ENCODE measurements at regions not wholly inside any gene's neighbourhood (a gene's known extent, or its start where the extent isn't known, plus 50 kb on each side); places are given as distances from the start of the nearest gene placed in this dataset.
A peak's percentile ranks its signal among the peaks of the same experiment; 100 is the strongest.

DNA sequence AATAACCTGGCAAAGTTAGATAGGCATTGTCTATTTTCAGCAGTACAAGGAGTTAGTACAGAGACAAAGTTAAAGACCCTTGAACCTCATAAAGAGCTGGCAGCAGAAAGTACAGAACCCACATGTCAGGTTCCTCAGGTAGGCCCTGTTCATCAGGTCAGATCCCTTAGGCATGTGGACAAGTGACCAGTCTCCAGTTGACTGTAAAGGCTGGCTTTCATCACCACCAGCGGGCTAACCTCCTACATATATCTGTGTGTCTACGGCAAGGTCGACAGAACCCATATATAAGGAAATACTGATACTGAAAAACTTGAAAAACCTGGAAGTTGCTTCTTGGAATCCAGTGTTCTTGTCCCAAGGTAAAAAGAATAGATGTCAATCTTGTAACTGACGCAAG is 223.1 kb upstream of the SGK1 start:
- intact Hi-C loops (cut with micrococcal nuclease) (no loop called here), in situ Hi-C loops (cut with MboI) (no loop called here)
- no peak overlapping the region for H2AFZ ChIP-seq (ENCODE audit: low read depth, low read length)
- no peaks in the 10 kb centered on the region for H4K20me1 ChIP-seq (replicated peaks; ENCODE audit: control insufficient read depth, insufficient read depth, low read length)
- H3K9ac ChIP-seq (ENCODE audit: insufficient read depth in 1 of 2, low read depth in 2 of 2, low read length in 2 of 2) = no peak overlapping the region
- no peaks in the 10 kb centered on the region; a peak in 3 of 5 replicates for H3K4me1 ChIP-seq (replicated peaks in 1 of 2; ENCODE audit: control insufficient read depth in 2 of 2, insufficient read depth in 2 of 2, low read length in 2 of 2)
- ATAC-seq (no peak), DNase-seq (ENCODE audit: extremely low read depth in 1 of 4, low spot score in 3 of 4) (no peak), FAIRE-seq (no peak)
- TF ChIP-seq KDM5B (IDR thresholded peaks at IDR 0.05; ENCODE audit: insufficient replicate concordance, low read depth, low read length) (no peak), ZNF184 (CRISPR knock-in tag; IDR thresholded peaks at IDR 0.05) (no peak)
- no peak overlapping the region for H3K4me3 ChIP-seq
- H3K27me3 ChIP-seq (ENCODE audit: control insufficient read depth in 2 of 2, insufficient read depth in 2 of 2, low read length in 2 of 2) = peaks cover 0 to 3% of the 10 kb centered on the region in 2 experiments; a peak in 1 of 5 replicates
- no peaks in the 10 kb centered on the region for H3K9me3 ChIP-seq (replicated peaks; ENCODE audit: control insufficient read depth, insufficient read depth, low read depth, low read length)
- no peaks in the 10 kb centered on the region for H3K9me1 ChIP-seq (ENCODE audit: control insufficient read depth, insufficient read depth, low read length)
- BruUV-seq (replicated peaks) = no TSS peak
- CTCF ChIA-PET (ENCODE audit: low intra/inter-chr PET ratio) = no interaction called here
- H3K4me2 ChIP-seq (ENCODE audit: insufficient read depth, low read length) = no peak overlapping the region
- no peaks in the 10 kb centered on the region for H3K36me3 ChIP-seq (ENCODE audit: control insufficient read depth, insufficient read depth, low read length)
- POLR2A ChIA-PET = interaction anchor here (0.7 kb wide), 1 partner anchor 8 kb away, joined by 3 read pairs; no protein-coding TSS in a partner anchor
- H3K27ac ChIP-seq (ENCODE audit: extremely low read depth, low read depth, low read length) = no peak overlapping the region
- 41% methylated on average over 4 of the region's 4 CpGs for WGBS (ENCODE audit: insufficient coverage, low coverage, missing lambda C conversion rate)
- H3K79me2 ChIP-seq (ENCODE audit: control insufficient read depth, insufficient read depth, low read length) = no peaks in the 10 kb centered on the region

DNA sequence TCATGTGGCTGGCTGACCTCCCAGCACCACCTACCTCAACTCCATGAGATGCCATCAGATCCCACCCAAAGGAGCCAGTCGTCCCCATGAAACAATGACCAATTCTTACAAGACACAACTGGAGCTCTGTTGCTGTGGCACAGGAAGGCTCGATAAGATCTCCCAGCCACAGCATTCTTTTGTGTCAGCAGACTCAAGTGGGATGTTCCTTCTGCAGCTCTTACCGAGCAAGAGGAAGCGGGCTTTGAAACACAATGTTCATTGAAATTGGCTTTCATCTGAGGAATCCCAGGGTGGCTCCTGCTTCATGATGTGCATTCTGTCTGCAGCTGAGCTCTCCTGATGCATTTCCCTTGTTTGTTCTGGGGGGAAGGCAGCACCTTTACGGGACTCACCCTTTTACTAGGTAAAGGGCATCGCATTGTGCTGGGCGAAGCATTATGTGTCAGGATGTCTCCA is 222.0 kb upstream of the SGK1 start:
- Histone ChIP-seq H3K4me1 (replicated peaks in 1 of 2; ENCODE audit: control insufficient read depth in 2 of 2, insufficient read depth in 2 of 2, low read length in 2 of 2) (no peaks in the 10 kb centered on the region; a peak in 3 of 5 replicates), H3K9me1 (ENCODE audit: control insufficient read depth, insufficient read depth, low read length) (no peaks in the 10 kb centered on the region), H3K9ac (ENCODE audit: insufficient read depth in 1 of 2, low read depth in 2 of 2, low read length in 2 of 2) (no peak overlapping the region), H3K4me3 (no peak overlapping the region), H3K79me2 (ENCODE audit: control insufficient read depth, insufficient read depth, low read length) (no peaks in the 10 kb centered on the region), H3K27me3 (ENCODE audit: control insufficient read depth in 2 of 2, insufficient read depth in 2 of 2, low read length in 2 of 2) (0 out of 5 replicates have a peak, but pooled peaks cover 0 to 3% of the 10 kb centered on the region in 2 experiments), H4K20me1 (replicated peaks; ENCODE audit: control insufficient read depth, insufficient read depth, low read length) (no peaks in the 10 kb centered on the region), H2AFZ (ENCODE audit: low read depth, low read length) (peak overlapping the region; percentile 6; the same call in 1 of the 2 replicates), H3K27ac (ENCODE audit: extremely low read depth, low read depth, low read length) (no peak overlapping the region), H3K36me3 (ENCODE audit: control insufficient read depth, insufficient read depth, low read length) (no peaks in the 10 kb centered on the region), H3K9me3 (replicated peaks; ENCODE audit: control insufficient read depth, insufficient read depth, low read depth, low read length) (no peaks in the 10 kb centered on the region), H3K4me2 (ENCODE audit: insufficient read depth, low read length) (0 out of 2 replicates have a peak overlapping the region, but pooled peaks have one; percentile 16)
- BruUV-seq (replicated peaks) = no TSS peak
- peak; percentile 11 for FAIRE-seq
- intact Hi-C loops (cut with micrococcal nuclease) = no loop called here
- DNase-seq (ENCODE audit: extremely low read depth in 1 of 4, low spot score in 3 of 4) = peak in 1 of 4 experiments; percentile 44
- POLR2A ChIA-PET = interaction anchor here (0.9 kb wide), 1 partner anchor 9 kb away, joined by 3 read pairs; no protein-coding TSS in a partner anchor
- WGBS (ENCODE audit: insufficient coverage, low coverage, missing lambda C conversion rate) = 24% methylated on average over 7 of the region's 7 CpGs
- peak; percentile 40; the same call in 1 of the 3 replicates for ATAC-seq
- CTCF ChIA-PET (ENCODE audit: low intra/inter-chr PET ratio) = no interaction called here
- in situ Hi-C loops (cut with MboI) = no loop called here
- TF ChIP-seq U2AF2 (optimal IDR thresholded peaks at IDR 0.05; ENCODE audit: low read depth, low read length) = no peak
- TF ChIP-seq, protein P1, sequence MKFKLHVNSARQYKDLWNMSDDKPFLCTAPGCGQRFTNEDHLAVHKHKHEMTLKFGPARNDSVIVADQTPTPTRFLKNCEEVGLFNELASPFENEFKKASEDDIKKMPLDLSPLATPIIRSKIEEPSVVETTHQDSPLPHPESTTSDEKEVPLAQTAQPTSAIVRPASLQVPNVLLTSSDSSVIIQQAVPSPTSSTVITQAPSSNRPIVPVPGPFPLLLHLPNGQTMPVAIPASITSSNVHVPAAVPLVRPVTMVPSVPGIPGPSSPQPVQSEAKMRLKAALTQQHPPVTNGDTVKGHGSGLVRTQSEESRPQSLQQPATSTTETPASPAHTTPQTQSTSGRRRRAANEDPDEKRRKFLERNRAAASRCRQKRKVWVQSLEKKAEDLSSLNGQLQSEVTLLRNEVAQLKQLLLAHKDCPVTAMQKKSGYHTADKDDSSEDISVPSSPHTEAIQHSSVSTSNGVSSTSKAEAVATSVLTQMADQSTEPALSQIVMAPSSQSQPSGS (CRISPR knock-in tag; IDR thresholded peaks at IDR 0.05) = no peak
- TF ChIP-seq NR2C2 (CRISPR knock-in tag; IDR thresholded peaks at IDR 0.05) = no peak
- peak; percentile 57; the same call in 1 of the 2 replicates for TF ChIP-seq NR2C2 (tag; IDR thresholded peaks at IDR 0.05)
- TF ChIP-seq, protein P2, sequence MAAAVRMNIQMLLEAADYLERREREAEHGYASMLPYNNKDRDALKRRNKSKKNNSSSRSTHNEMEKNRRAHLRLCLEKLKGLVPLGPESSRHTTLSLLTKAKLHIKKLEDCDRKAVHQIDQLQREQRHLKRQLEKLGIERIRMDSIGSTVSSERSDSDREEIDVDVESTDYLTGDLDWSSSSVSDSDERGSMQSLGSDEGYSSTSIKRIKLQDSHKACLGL (CRISPR knock-in tag; IDR thresholded peaks at IDR 0.05; ENCODE audit: borderline replicate concordance, poor library complexity, severe bottlenecking) = no peak
- TF ChIP-seq MTA3 (IDR thresholded peaks at IDR 0.05; ENCODE audit: borderline replicate concordance) = no peak
- TF ChIP-seq, protein P3, sequence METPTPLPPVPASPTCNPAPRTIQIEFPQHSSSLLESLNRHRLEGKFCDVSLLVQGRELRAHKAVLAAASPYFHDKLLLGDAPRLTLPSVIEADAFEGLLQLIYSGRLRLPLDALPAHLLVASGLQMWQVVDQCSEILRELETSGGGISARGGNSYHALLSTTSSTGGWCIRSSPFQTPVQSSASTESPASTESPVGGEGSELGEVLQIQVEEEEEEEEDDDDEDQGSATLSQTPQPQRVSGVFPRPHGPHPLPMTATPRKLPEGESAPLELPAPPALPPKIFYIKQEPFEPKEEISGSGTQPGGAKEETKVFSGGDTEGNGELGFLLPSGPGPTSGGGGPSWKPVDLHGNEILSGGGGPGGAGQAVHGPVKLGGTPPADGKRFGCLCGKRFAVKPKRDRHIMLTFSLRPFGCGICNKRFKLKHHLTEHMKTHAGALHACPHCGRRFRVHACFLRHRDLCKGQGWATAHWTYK (CRISPR knock-in tag; IDR thresholded peaks at IDR 0.05) = peak; percentile 97
- TF ChIP-seq MAZ (CRISPR knock-in tag; conservative IDR thresholded peaks at IDR 0.05 in 1 of 2, IDR thresholded peaks at IDR 0.05 in 1 of 2) = no peak
- no peak for TF ChIP-seq GTF2A2 (tag; IDR thresholded peaks at IDR 0.05)
- peak; percentile 4; the same call in 1 of the 2 replicates for TF ChIP-seq SPI1 (IDR thresholded peaks at IDR 0.05; ENCODE audit: borderline replicate concordance, low read depth, low read length)
